PC-9 (cell line): ENCODE measurements at regions not wholly inside any gene's neighbourhood (a gene's known extent, or its start where the extent isn't known, plus 50 kb on each side); places are given as distances from the start of the nearest gene placed in this dataset.

Experiments used
- BruUV-seq: library from RNA; stranded (reverse); fragments of 400-500 nt; replicated peaks from 2 replicates; lab custom pipeline; 2021; lab: Mats Ljungman, UMichigan
- CTCF ChIA-PET: fragments of 300-600 bp; sonication (Branson Sonifier 250); formaldehyde crosslinking; loops from one replicate; lab custom pipeline; 2022; ENCODE audit warnings: antibody characterized with exemption; lab: Charles Lee
- POLR2A ChIA-PET: fragments of 300-600 bp; sonication (Branson Sonifier 250); formaldehyde crosslinking; loops from one replicate; lab custom pipeline; 2022; ENCODE audit warnings: antibody characterized with exemption; ENCODE audit not compliant: unreplicated experiment; lab: Charles Lee
- DNase-seq, 2 experiments: peaks; one replicate each; pipeline versions ENCODE4 v3.0.0 to v3.0.0-alpha.2; 2015 to 2022; ENCODE audit warnings: mixed read lengths in 1 of 2
- H2AFZ ChIP-seq: fragments of 200-600 bp; sonication (generic); 2 replicates; pipeline ENCODE4 v1.8.1; 2017; ENCODE audit warnings: antibody characterized with exemption
- H3F3A ChIP-seq: fragments of 200-600 bp; sonication (generic); 2 replicates; pipeline ENCODE4 v1.8.1; 2017; ENCODE audit warnings: antibody characterized with exemption, mild to moderate bottlenecking, low read depth; ENCODE audit not compliant: insufficient read depth
- H3K27ac ChIP-seq: fragments of 200-600 bp; sonication (generic); 2 replicates; pipeline ENCODE4 v1.6.1; 2016; ENCODE audit warnings: mixed run types
- H3K27me3 ChIP-seq: fragments of 200-600 bp; sonication (generic); 2 replicates; pipeline ENCODE4 v1.6.1; 2016; ENCODE audit warnings: low read depth, mixed run types; ENCODE audit not compliant: insufficient read depth
- H3K36me3 ChIP-seq: fragments of 200-600 bp; sonication (generic); 2 replicates; pipeline ENCODE4 v1.6.1; 2016; ENCODE audit warnings: low read depth, mixed run types
- H3K4me1 ChIP-seq: fragments of 200-600 bp; sonication (generic); replicated peaks from 2 replicates; pipeline ENCODE4 v1.6.1; 2016; ENCODE audit warnings: mixed run types; ENCODE audit not compliant: insufficient read depth
- H3K4me2 ChIP-seq: fragments of 200-600 bp; sonication (generic); 2 replicates; pipeline ENCODE4 v1.6.1; 2017; ENCODE audit warnings: mixed run types
- H3K4me3 ChIP-seq: fragments of 200-600 bp; sonication (generic); 2 replicates; pipeline ENCODE4 v1.6.1; 2016; ENCODE audit warnings: mixed run types
- H3K79me2 ChIP-seq: fragments of 200-600 bp; sonication (generic); 2 replicates; pipeline ENCODE4 v1.6.1; 2017; ENCODE audit warnings: low read depth, mixed run types
- H3K9me2 ChIP-seq: fragments of 200-600 bp; sonication (generic); 2 replicates; pipeline ENCODE4 v1.8.1; 2017; ENCODE audit warnings: mild to moderate bottlenecking; ENCODE audit not compliant: insufficient read depth
- H3K9me3 ChIP-seq: fragments of 200-600 bp; sonication (generic); 2 replicates; pipeline ENCODE4 v1.8.1; 2016; ENCODE audit warnings: low read depth; ENCODE audit not compliant: insufficient read depth
- H4K20me1 ChIP-seq: fragments of 200-600 bp; sonication (generic); 2 replicates; pipeline ENCODE4 v1.8.1; 2017; ENCODE audit not compliant: insufficient read depth
- CTCF ChIP-seq: fragments of 200-600 bp; sonication (generic); conservative IDR thresholded peaks from 2 replicates; pipeline ENCODE4 v1.6.1; 2017; ENCODE audit warnings: mixed run types, antibody characterized with exemption, mild to moderate bottlenecking, moderate library complexity
- EZH2 ChIP-seq: fragments of 200-600 bp; sonication (generic); IDR thresholded peaks from 2 replicates; pipeline ENCODE4 v1.8.0; 2017; ENCODE audit warnings: antibody characterized with exemption, low read depth
- intact Hi-C: fragments of 100-400 bp; cut with micrococcal nuclease; formaldehyde crosslinking; loops from one replicate; pipeline ENCODE4 v1.10.0; 2022; ENCODE audit not compliant: unreplicated experiment

DNA sequence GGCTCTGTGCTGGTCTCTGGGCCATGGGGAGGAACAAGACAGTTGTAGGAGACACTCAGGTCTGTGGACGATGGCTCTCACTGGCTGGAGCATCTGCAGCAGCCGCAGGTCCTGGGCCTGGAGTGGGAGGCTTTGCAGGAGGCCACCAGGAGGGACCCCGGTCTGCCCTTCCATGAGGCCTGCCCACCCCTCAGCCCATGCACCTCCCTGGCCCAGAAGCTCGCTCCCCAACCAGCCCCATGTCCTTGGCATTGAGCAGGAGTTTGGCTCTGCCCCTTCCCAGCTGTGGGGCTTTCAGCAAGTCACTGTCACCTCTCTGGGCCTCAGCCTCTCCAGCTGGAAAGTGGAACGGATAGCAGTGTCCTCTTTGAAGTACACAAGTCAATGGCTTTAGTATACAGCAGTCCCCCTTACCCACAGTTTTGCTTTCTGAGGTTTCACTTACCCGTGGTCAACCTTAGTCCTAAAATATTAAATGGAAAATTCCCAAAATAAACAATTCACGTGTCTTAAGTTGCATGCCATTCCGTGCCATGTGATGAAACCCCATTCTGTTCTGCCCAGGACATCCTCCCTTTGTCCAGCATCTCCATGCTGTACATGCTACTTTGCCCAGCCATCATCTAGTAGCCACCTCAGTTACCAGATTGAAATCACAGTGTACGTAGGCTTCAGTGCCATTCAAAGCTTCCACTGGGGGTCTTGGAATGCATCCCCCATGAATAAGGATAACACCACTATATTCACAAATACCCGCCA lies 104.0 kb downstream of the CPZ start:
- Histone ChIP-seq H3K79me2 (no peaks in the 10 kb centered on the region), H4K20me1 (no peaks in the 10 kb centered on the region), H3K4me1 (no peaks in the 10 kb centered on the region), H3F3A (no peaks in the 10 kb centered on the region), H3K4me3 (no peak overlapping the region), H3K36me3 (no peaks in the 10 kb centered on the region), H2AFZ (no peak overlapping the region), H3K9me3 (no peaks in the 10 kb centered on the region), H3K27ac (no peak overlapping the region), H3K9me2 (no peaks in the 10 kb centered on the region), H3K4me2 (no peak overlapping the region), H3K27me3 (peaks cover 99% of the 10 kb centered on the region)
- intact Hi-C loops = no loop called here
- POLR2A ChIA-PET = no interaction called here
- CTCF ChIA-PET = no interaction called here
- BruUV-seq = no TSS peak
- no peak for DNase-seq
- TF ChIP-seq EZH2 (no peak), CTCF (no peak)

DNA sequence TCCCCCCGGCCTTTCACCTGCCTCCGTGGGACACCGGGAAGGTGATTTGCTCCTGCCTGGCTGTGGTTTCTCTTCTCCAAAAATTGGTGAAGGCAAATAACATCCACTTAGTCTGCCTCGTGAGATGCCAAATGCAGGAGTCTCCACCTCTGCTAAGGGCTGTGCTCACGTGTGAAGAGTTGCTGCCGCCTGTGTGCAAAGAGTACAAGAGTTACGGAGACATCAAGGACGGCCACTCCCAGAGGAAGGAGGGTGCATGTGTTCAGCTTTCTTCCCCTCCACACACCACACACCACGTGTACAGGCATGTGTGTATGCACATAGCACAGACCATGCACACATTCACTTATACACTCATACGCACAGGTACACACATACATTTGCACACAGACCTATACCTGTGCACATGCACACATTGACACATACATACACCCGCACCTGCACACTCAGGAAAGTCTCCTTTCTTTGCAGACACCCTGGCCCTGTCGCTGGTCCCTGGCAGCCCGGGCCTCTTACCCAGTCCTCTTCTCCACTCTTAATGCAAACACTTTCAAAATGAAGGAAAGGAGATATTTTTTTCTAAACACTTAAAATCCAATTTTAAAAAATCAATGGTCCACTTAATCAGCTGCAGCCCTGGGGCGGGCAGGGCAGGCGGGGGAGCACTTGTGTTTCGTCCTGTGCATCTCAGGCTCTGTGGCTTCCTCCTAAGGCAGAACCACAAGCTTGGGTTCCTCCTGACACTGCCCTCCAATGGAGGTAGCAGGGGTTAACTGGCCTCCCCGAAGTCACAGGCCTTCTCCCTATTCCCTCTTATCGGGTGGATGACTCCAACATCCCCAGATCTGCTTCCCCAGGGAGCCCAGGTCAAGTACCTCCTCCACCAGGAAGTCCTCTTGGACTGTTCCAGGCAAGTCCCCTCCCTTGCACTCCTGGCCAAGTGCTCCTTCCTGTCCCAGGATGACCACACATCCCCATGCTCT lies 103.0 kb downstream of the CPZ start:
- CTCF ChIA-PET = no interaction called here
- no peaks in the 10 kb centered on the region for H3K9me2 ChIP-seq
- POLR2A ChIA-PET = no interaction called here

More for the DNA sequence above, 103.0 kb downstream of the CPZ start:
- Histone ChIP-seq H3K79me2 (no peaks in the 10 kb centered on the region), H3K36me3 (no peaks in the 10 kb centered on the region), H4K20me1 (no peaks in the 10 kb centered on the region), H2AFZ (no peak overlapping the region), H3K4me1 (no peaks in the 10 kb centered on the region), H3K9me3 (no peaks in the 10 kb centered on the region), H3K27ac (no peak overlapping the region), H3K4me3 (no peak overlapping the region), H3K27me3 (peaks cover 100% of the 10 kb centered on the region), H3K4me2 (no peak overlapping the region), H3F3A (no peaks in the 10 kb centered on the region)
- intact Hi-C loops = no loop called here
- TF ChIP-seq CTCF = no peak
- TF ChIP-seq EZH2 = no peak
- DNase-seq = no peak
- BruUV-seq = no TSS peak
